Sigmoid colon (tissue), 3 donors: ENCODE measurements at regions not wholly inside any gene's neighbourhood (a gene's known extent, or its start where the extent isn't known, plus 50 kb on each side); places are given as distances from the start of the nearest gene placed in this dataset.

ENCODE experiments used
- CTCF ChIP-seq, 4 experiments: fragments of 450-650 bp in 3 of 4; fragments of 200-600 bp in 1 of 4; IDR thresholded peaks; one replicate each; pipeline ENCODE4 v1.5.1; 2016 to 2019; ENCODE audit warnings: antibody characterized with exemption in 4 of 4, mild to moderate bottlenecking in 3 of 4, moderate library complexity in 2 of 4
- POLR2A ChIP-seq, 2 donors: fragments of 450-650 bp; IDR thresholded peaks; one replicate each; pipeline ENCODE4 v1.6.1; 2016; ENCODE audit warnings: antibody characterized with exemption in 2 of 2, mild to moderate bottlenecking in 2 of 2, moderate library complexity in 2 of 2

- TF ChIP-seq CTCF (IDR thresholded peaks at IDR 0.05) (no peak), POLR2A (IDR thresholded peaks at IDR 0.05) (no peak)
Observed at GRCh38 chr16:89033304-89033703, 56.3 kb upstream of the CBFA2T3 start.
